Spinal cord (tissue), 9 donors: ENCODE measurements at regions not wholly inside any gene's neighbourhood (a gene's known extent, or its start where the extent isn't known, plus 50 kb on each side); places are given as distances from the start of the nearest gene placed in this dataset.
A peak's percentile ranks its signal among the peaks of the same experiment; 100 is the strongest.

Experiments used
- DNase-seq, 6 donors: peaks; one replicate each; pipeline versions ENCODE4 v3.0.0 to v3.0.0-alpha.2; 2013 to 2015; ENCODE audit warnings: low spot score in 6 of 6, low read depth in 4 of 6
- H3K27ac ChIP-seq: one replicate; pipeline ENCODE4 v1.5.1; 2013; ENCODE audit warnings: low read depth, low read length, control low read depth
- H3K27me3 ChIP-seq: one replicate; pipeline ENCODE4 v1.6.1; 2013; ENCODE audit warnings: low read length; ENCODE audit not compliant: control insufficient read depth, insufficient read depth
- H3K36me3 ChIP-seq: one replicate; pipeline ENCODE4 v1.6.1; 2013; ENCODE audit warnings: low read length; ENCODE audit not compliant: control insufficient read depth, insufficient read depth
- H3K4me1 ChIP-seq: one replicate; pipeline ENCODE4 v1.6.1; 2013; ENCODE audit warnings: low read length; ENCODE audit not compliant: control insufficient read depth, insufficient read depth
- H3K4me3 ChIP-seq: one replicate; pipeline ENCODE4 v1.5.1; 2013; ENCODE audit warnings: low read depth, low read length, control low read depth
- H3K9me3 ChIP-seq: one replicate; pipeline ENCODE4 v1.6.1; 2013; ENCODE audit warnings: low read length; ENCODE audit not compliant: control insufficient read depth, insufficient read depth
- WGBS: methylation state at CpG from one replicate; pipeline ENCODE4 v1.1.5; 2013; ENCODE audit warnings: missing lambda C conversion rate; ENCODE audit not compliant: insufficient coverage; 5-methylcytosine and 5-hydroxymethylcytosine counted together
- donor health status: healthy.

- 100% methylated on average over 1 of the region's 6 CpGs for WGBS
Observed at GRCh38 chr10:111885919-111886318, 297.6 kb downstream of the GPAM start.

DNA sequence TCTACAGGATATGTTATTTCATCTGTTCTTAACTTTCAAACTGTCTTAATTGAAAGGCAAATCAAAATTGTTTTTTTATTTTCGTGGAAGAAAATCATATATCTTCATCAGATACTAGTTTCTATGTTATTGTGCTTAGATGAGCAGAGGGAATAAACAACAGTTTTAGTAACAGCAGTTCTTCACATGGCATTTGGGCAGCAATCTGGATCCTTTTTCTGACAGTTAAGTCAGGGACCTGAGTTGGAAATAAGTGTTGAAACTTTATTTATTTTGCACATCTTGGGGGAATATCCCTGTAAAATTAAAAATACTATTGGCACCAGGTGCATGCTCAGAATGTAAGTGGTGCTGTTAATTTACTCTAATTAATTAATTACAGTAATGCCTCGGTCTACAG lies 296.3 kb downstream of the GPAM start:
- peak in 1 of 6 donors; percentile 82 for DNase-seq
- H3K4me3 ChIP-seq = no peak overlapping the region
- no peaks in the 10 kb centered on the region for H3K9me3 ChIP-seq
- no peaks in the 10 kb centered on the region for H3K27me3 ChIP-seq
- H3K4me1 ChIP-seq = no peaks in the 10 kb centered on the region
- no CpG with 5 or more reads among the region's 2 CpGs for WGBS
- no peaks in the 10 kb centered on the region for H3K36me3 ChIP-seq
- H3K27ac ChIP-seq = no peak overlapping the region

More at GRCh38 chr10:111885919-111886318, 297.6 kb downstream of the GPAM start:
- no peaks in the 10 kb centered on the region for H3K9me3 ChIP-seq
- no peak overlapping the region for H3K27ac ChIP-seq
- DNase-seq = no peak
- no peaks in the 10 kb centered on the region for H3K4me1 ChIP-seq
- H3K27me3 ChIP-seq = no peaks in the 10 kb centered on the region
- H3K4me3 ChIP-seq = no peak overlapping the region
- H3K36me3 ChIP-seq = no peaks in the 10 kb centered on the region

GRCh38 chr10:111890046-111890445 lies 293.5 kb downstream of the GPAM start:
- 57% methylated on average over 2 of the region's 3 CpGs for WGBS
- DNase-seq = no peak
- H3K36me3 ChIP-seq = no peaks in the 10 kb centered on the region

GRCh38 chr10:111916011-111916410 lies 267.6 kb downstream of the GPAM start:
- H3K36me3 ChIP-seq = no peaks in the 10 kb centered on the region
- DNase-seq = no peak
- no peak overlapping the region for H3K27ac ChIP-seq
- no peaks in the 10 kb centered on the region for H3K9me3 ChIP-seq
- WGBS = no CpG with 5 or more reads among the region's 4 CpGs
- no peaks in the 10 kb centered on the region for H3K27me3 ChIP-seq
- no peaks in the 10 kb centered on the region for H3K4me1 ChIP-seq
- H3K4me3 ChIP-seq = no peak overlapping the region

More at GRCh38 chr10:111890046-111890445, 293.5 kb downstream of the GPAM start:
- no peaks in the 10 kb centered on the region for H3K27me3 ChIP-seq
- no peak overlapping the region for H3K27ac ChIP-seq
- no peaks in the 10 kb centered on the region for H3K9me3 ChIP-seq
- no peak overlapping the region for H3K4me3 ChIP-seq
- H3K4me1 ChIP-seq = no peaks in the 10 kb centered on the region

DNA sequence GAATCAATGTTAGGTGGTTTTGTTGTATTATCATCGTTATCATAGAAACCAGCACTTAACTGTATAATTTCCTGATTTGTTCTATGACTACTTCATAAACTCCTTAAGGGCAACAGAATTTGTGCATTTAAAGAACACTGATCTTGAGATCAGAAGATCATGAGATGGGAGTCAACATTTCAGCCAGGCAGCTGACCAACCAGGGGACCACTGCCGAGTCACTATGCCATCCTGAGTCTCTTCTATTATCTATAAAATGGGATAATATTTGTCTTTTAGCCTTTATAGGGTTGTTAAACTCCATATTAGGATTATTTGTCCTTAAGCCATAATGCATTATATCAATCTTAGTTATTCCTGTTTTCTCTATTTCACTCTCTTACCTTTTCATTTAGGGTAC lies 261.7 kb downstream of the GPAM start:
- Histone ChIP-seq H3K4me1 (no peaks in the 10 kb centered on the region), H3K36me3 (no peaks in the 10 kb centered on the region), H3K4me3 (no peak overlapping the region), H3K9me3 (no peaks in the 10 kb centered on the region), H3K27ac (no peak overlapping the region), H3K27me3 (no peaks in the 10 kb centered on the region)
- no CpG with 5 or more reads among the region's 2 CpGs for WGBS
- no peak for DNase-seq

GRCh38 chr10:111923032-111923431 lies 260.5 kb downstream of the GPAM start:
- WGBS = no CpG with 5 or more reads among the region's 1 CpG
- Histone ChIP-seq H3K27me3 (no peaks in the 10 kb centered on the region), H3K27ac (no peak overlapping the region), H3K36me3 (no peaks in the 10 kb centered on the region), H3K4me1 (no peaks in the 10 kb centered on the region), H3K4me3 (no peak overlapping the region), H3K9me3 (no peaks in the 10 kb centered on the region)
- DNase-seq = peak in 1 of 6 donors; percentile 56

DNA sequence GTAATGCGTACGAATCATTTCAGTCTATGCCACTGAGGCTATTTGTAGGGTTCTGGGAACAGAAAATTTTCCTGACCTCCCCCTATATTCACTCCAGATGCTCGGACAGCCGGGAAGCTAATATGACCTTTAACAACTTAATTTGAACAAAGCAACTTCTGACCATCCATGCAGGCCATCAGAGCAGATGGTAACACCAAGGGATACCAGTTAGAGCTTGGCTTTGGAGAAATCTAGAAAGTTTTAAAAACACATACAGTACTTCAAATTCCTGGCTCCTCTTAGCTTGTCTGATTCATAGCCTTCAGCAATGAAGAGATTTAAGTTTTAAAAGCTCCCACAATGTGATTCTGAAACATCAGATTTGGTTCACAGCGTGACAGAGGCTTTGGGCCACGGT lies 257.3 kb downstream of the GPAM start:
- Histone ChIP-seq H3K36me3 (no peaks in the 10 kb centered on the region), H3K9me3 (no peaks in the 10 kb centered on the region), H3K27me3 (no peaks in the 10 kb centered on the region), H3K27ac (no peak overlapping the region), H3K4me1 (no peaks in the 10 kb centered on the region), H3K4me3 (no peak overlapping the region)
- DNase-seq = no peak
- WGBS = 64% methylated on average over 2 of the region's 6 CpGs

DNA sequence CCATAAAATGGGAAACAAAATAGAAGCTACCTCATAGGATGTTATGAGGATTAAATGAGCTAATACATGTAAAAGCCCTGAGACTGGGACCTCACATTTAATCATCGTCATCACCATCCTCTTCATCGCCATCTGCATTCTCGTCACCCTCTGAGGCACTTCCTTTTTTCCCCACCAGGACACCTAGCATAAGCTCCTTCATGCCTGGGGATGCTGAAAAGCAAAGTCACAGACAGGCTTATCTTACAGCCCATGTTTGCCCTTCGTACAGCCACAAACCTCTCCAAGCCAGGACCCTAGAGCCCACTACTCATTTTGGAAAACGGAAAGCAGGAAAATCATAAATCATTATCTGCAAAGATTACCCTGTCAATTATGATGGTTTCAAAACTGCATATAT lies 249.6 kb downstream of the GPAM start:
- Histone ChIP-seq H3K4me1 (no peaks in the 10 kb centered on the region), H3K27ac (no peak overlapping the region), H3K36me3 (no peaks in the 10 kb centered on the region), H3K4me3 (no peak overlapping the region), H3K27me3 (no peaks in the 10 kb centered on the region), H3K9me3 (no peaks in the 10 kb centered on the region)
- WGBS = 84% methylated on average over 4 of the region's 5 CpGs
- DNase-seq = no peak

- Histone ChIP-seq H3K27me3 (no peaks in the 10 kb centered on the region), H3K36me3 (no peaks in the 10 kb centered on the region), H3K9me3 (no peaks in the 10 kb centered on the region), H3K4me3 (no peak overlapping the region), H3K27ac (no peak overlapping the region), H3K4me1 (no peaks in the 10 kb centered on the region)
- DNase-seq = peak in 2 of 6 donors; percentile 58 to 84
- WGBS = no CpG with 5 or more reads among the region's 1 CpG
Observed at GRCh38 chr10:111934931-111935330, 248.6 kb downstream of the GPAM start.

DNA sequence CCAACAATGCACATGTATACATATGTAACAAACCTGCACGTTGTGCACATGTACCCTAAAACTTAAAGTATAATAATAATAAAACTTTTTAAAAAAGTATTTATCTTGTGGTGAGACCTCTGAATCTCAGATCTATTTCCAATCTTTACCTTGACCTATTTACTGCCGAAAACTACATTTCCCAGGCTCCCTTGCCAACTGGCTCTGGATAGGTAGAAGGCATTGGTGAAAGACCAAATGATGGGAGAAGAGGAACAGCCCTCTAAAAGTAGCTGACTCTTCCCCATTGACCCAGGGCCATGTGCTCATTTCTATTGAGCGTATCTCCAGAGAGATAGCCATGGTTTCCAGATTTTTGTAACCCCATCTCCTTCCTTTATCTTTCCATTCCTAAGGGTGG lies 247.4 kb downstream of the GPAM start:
- no peaks in the 10 kb centered on the region for H3K27me3 ChIP-seq
- WGBS = no CpG with 5 or more reads among the region's 3 CpGs
- H3K4me3 ChIP-seq = no peak overlapping the region
- H3K9me3 ChIP-seq = no peaks in the 10 kb centered on the region
- H3K4me1 ChIP-seq = no peaks in the 10 kb centered on the region
- no peak for DNase-seq
- H3K27ac ChIP-seq = no peak overlapping the region
- H3K36me3 ChIP-seq = no peaks in the 10 kb centered on the region
